GM19395 (cell line): ENCODE measurements at regions not wholly inside any gene's neighbourhood (a gene's known extent, or its start where the extent isn't known, plus 50 kb on each side); places are given as distances from the start of the nearest gene placed in this dataset.
A peak's percentile ranks its signal among the peaks of the same experiment; 100 is the strongest.

Source experiments
- ATAC-seq: cut with Tn5 transposase; IDR thresholded peaks from one replicate; pipeline ENCODE4 v1.9.1; 2021; ENCODE audit warnings: mild to moderate bottlenecking, moderate library complexity; ENCODE audit not compliant: unreplicated experiment

GRCh38 chr12:46908936-46909635 lies 83.3 kb upstream of the SLC38A4 start:
- no peak for ATAC-seq

- no peak for ATAC-seq
These were observed 85.0 kb upstream of the SLC38A4 start for GRCh38 chr12:46910830-46911229.

GRCh38 chr12:46914336-46914735 lies 88.5 kb upstream of the SLC38A4 start:
- ATAC-seq = no peak

GRCh38 chr12:46915082-46915481 lies 89.3 kb upstream of the SLC38A4 start:
- no peak for ATAC-seq

- ATAC-seq = no peak
These were observed 90.0 kb upstream of the SLC38A4 start for GRCh38 chr12:46915836-46916235.

GRCh38 chr12:46916796-46917419 lies 91.1 kb upstream of the SLC38A4 start:
- no peak for ATAC-seq

- ATAC-seq = no peak
These were observed 92.0 kb upstream of the SLC38A4 start for GRCh38 chr12:46917821-46918220.

GRCh38 chr12:46918631-46919030 lies 92.8 kb upstream of the SLC38A4 start:
- no peak for ATAC-seq

GRCh38 chr12:46919666-46920400 lies 94.0 kb upstream of the SLC38A4 start:
- ATAC-seq = no peak

GRCh38 chr12:46920499-46920898 lies 94.7 kb upstream of the SLC38A4 start:
- ATAC-seq = peak; percentile 65

GRCh38 chr12:46921048-46921763 lies 95.4 kb upstream of the SLC38A4 start:
- peak; percentile 14 for ATAC-seq

- ATAC-seq = no peak
These were observed 96.0 kb upstream of the SLC38A4 start for GRCh38 chr12:46921764-46922133.

GRCh38 chr12:46926526-46926925 lies 100.7 kb upstream of the SLC38A4 start:
- no peak for ATAC-seq

GRCh38 chr12:46930101-46930500 lies 104.3 kb upstream of the SLC38A4 start:
- ATAC-seq = no peak

GRCh38 chr12:46933947-46934346 lies 108.2 kb upstream of the SLC38A4 start:
- ATAC-seq = no peak

GRCh38 chr12:46934374-46935111 lies 108.7 kb upstream of the SLC38A4 start:
- no peak for ATAC-seq

GRCh38 chr12:46935271-46935847 lies 109.6 kb upstream of the SLC38A4 start:
- ATAC-seq = no peak

GRCh38 chr12:46936042-46936441 lies 110.2 kb upstream of the SLC38A4 start:
- ATAC-seq = no peak

GRCh38 chr12:46938071-46938678 lies 112.4 kb upstream of the SLC38A4 start:
- ATAC-seq = no peak

GRCh38 chr12:46941981-46942380 lies 116.2 kb upstream of the SLC38A4 start:
- ATAC-seq = no peak
